HG03439 (cell line): ENCODE measurements at regions not wholly inside any gene's neighbourhood (a gene's known extent, or its start where the extent isn't known, plus 50 kb on each side); places are given as distances from the start of the nearest gene placed in this dataset.
"Not testable (repeated sequence)": the region's sequence is repeated elsewhere in the genome, so short reads cannot be mapped to it uniquely, and the experiment has no call there.

Source experiments
- ATAC-seq: cut with Tn5 transposase; IDR thresholded peaks from one replicate; pipeline ENCODE4 v1.9.1; 2021; ENCODE audit warnings: mild to moderate bottlenecking, moderate library complexity; ENCODE audit not compliant: unreplicated experiment

DNA sequence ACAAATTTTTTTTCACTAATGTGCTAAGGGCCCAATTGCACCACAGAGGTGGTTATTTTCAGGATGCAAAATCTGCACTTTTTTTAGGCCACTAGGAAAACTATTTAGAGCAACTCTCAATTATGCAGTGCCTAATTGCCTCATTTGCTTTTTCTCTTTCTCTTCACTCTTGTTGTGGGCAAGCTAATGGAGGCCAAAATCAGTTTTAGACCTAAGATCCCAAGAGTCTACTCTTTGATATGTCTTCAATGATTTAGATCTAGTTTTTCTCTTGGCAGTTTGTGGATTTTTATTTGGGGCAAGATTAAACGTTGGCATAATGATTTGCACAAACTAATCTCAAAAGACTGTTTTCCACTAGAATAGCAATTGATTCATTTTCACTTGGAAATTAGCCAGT is 1996.9 kb downstream of the LRRC4C start:
- ATAC-seq = no peak

DNA sequence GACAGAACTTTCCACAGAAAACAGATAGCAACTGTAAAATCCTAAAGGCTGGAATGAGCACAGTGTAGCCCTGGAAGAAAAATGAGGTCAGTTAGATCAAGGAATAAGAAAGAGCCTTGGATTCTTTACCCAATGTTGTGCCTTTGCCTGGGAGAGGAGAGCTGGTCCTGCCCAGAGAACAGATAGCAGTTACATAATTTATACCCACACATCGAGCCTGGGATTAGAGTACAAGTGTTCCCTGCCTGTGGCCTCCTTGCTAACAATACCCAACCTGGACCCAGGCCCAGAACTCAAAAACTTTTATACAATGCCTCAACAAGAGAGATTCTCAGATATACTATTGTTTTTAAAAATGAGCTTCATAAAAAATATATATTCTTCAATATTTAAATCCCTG is 1998.4 kb downstream of the LRRC4C start:
- ATAC-seq = no peak

DNA sequence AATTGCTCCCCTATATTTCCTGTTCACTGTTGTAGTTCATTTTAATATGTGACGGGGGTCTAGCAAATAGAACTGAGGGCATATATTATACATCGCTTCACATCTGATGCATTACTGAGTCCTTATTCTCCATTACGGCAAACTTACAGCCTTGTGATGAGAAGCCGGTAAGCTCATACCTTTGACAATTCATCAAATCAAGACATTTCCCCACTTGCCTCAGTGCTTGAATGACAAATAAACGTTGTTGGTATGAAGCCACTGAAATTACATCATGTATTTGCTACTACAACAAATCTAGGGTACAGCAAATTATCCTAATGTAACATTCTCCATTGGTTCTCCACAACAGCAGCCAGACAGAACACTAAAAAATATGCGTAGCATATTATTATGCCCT is 1999.8 kb downstream of the LRRC4C start:
- no peak for ATAC-seq

DNA sequence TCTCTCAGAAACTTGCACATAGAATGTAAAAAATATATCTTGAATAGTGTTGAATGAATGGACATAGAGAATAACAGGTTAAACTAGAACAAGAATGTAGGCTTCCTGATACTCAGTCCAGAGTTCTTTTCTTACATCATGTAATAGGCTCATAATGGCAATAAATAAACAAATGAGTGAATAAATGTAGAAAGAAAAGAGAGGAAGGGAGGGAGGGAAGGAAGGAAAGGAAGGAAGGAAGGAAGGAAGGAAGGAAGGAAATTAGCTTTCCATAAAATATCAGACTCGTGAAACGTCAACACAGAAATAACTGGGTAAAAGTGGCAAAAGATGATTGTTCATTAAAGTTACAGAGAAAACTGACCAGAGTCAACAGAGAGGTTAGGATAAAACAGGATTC is 2001.0 kb downstream of the LRRC4C start:
- ATAC-seq = no peak

DNA sequence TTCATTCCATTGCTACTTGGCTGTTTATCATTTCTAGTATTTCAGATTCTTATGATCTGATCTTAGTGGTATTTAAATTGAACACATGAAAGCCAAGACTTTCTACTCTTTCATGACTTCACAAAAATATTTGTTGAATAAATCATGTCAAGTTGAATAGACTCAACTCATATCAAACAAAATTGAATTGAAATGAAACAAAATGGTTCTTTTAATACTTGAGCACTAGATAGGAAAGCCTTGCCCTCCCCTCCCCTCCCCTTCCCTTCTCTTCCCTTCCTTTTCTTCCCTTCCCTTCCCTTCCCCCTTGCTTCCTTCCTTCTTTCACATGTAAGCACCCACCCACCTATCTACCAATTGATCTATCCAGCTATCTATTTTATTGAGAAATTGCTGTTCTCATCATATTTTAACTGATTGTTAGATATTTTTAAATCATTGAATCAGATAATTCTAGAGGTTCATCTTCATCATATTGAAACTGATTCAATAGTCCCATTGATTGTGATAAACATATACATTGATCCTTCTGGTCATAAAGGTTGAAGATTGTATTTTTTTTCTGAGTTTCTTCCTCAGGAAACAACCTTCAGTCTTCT is 2015.9 kb downstream of the LRRC4C start:
- no peak for ATAC-seq

DNA sequence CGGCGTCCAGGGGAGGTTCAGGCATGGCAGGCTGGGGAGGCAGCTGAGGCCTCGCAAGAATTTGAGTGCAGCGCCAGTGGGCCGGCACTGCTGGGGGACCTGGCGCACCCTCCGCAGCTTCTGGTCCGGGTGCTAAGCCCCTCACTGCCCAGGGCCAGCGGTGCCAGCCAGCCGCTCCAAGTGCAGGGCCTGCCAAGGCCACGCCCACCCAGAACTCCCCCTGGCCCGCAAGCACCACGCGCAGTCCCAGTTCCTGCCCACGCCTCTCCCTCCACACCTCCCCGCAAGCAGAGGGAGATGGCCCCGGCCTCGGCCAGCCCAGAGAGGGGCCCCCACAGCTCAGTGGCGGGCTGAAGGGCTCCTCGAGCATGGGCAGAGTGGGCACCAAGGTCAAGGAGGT is 2017.3 kb downstream of the LRRC4C start:
- ATAC-seq = no peak

DNA sequence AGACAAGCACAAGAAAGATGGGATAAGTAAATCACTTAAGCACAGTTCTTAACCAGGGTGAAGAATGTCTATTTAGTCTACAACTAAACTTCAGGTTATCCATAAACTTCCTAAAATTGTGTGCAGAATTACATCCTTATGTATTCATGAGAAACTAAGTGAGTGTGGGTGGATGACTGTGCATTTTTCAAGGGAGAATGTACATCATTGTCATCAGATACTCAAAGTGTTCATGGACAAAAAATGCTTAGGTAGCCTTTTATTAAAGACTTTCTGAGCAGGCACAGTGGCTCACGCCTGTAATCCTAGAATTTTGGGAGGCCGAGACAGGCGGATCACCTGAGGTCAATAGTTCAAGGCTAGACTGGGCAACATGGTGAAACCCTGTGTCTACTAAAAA is 2023.8 kb downstream of the LRRC4C start:
- no peak for ATAC-seq

DNA sequence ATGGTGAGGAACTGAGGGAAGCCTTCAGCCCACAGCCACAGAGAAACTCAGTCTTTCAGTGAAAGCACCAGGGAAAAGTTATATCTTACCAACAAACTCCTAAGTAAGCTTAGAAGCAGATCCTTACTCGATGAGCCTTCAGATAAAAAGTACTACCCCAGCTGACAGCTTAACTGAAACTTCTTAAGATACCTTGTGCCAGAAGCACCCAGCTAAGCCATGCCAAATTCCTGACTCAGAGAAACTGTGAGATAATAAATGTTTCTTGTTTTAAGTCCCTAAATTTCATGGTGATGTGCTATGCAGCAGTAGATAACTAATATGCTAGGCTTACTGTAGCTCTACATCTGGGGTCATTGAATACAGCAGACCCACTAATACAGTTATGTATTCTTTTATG is 2025.0 kb downstream of the LRRC4C start:
- no peak for ATAC-seq

DNA sequence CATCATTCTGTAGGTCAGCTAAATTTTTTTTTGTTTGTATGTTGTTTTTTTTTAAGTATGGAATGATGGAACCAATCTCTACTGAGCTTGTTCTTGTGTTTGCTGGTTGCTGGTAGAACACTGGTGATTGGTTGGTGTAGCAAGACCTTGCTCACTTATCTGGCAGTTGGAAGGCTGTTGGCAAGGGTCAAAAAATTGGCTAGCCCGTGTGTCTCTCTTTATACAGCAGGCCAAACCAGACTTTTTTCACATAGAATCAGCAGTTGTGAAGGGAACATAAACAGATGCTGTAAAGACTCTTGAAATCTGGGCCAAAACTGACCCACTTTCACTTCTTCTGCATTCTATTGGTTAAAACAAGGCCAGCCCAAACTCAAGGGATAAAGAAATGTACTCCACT is 2026.5 kb downstream of the LRRC4C start:
- ATAC-seq = no peak

DNA sequence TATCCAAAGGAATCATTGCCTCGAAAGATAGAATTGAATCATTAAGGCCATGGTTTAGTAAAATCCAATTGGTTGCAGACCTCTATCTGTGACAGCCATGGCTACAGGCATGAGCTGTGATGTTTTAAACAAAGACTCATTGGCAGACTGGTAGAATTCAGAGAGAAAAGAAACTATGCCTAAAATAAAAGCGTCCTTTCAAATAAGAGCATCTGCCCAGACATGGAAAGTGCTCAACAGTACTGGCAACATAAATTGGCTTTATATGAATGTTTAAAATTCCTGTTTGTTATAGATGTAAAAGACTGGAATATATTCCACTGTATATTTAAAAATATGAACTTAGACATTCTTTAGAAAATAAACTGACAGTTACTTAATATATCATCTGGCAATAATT is 2034.2 kb downstream of the LRRC4C start:
- no peak for ATAC-seq

DNA sequence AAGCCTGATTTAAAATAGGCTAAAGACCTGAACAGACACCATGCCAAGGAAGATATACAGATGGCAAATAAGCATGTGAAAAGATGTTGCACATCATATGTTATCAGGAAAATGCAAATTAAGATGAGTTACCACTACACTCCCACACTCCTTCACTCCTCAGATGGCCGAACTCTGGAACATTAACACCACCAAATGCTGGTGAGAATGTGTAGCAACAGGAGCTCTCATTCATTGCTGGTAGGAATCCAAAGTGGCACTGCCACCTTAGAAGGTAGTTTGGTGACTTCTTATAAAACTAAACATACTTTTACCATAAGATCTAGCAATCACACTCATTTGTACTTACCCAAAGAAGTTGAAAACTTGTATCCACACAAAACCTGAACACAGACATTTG is 2047.3 kb downstream of the LRRC4C start:
- ATAC-seq = no peak

DNA sequence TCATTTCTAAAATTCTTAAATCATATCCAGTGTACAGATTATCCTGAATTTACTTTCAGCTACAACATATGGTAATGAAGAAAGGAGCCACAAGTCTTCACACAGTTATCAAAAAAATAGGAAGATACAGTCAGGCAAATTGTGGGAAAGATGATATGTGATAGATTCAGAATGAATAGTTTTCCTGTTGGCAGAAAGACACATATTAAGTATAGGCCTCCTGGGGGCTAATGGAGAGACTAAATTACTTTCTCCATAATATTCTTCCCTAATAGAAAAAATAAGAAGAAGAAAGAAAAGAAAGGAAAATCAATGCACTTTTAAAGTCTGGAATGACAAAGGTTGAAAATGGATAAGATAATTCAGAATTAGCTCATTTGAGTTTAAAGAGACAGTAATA is 2073.5 kb downstream of the LRRC4C start:
- ATAC-seq = no peak

DNA sequence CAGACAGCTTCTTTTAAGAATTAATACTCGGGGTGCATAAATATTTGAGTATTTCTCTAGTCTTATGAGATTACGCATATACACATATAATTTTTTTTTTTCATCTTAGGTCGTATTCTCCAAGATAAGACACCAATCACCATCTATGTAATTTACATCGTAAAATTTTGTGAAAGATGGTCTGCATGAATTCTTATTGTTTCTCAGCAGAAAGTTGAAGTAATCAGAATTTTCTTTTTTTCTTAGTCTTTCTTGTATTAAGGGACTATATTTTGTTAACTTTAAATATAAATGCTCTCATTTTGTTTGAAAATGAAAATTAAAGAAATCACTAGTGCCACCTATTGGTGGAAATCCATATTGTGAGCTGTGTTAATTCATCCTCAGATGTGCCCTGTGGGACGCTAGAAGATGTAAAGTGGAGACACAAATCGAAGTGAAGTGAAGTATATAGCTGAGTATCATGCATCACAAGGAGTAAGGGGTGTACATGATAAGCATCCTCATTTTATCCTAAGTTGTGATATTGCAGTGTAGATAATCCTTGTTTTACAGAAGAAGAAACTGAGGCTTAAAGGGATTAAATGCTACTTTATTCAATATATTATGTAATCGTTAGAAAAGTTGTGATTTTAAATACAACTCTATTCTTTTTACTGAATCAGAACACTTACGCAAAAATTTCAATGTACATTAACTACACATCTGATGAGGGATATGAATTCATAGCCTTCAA is 2084.3 kb downstream of the LRRC4C start:
- ATAC-seq = no peak

DNA sequence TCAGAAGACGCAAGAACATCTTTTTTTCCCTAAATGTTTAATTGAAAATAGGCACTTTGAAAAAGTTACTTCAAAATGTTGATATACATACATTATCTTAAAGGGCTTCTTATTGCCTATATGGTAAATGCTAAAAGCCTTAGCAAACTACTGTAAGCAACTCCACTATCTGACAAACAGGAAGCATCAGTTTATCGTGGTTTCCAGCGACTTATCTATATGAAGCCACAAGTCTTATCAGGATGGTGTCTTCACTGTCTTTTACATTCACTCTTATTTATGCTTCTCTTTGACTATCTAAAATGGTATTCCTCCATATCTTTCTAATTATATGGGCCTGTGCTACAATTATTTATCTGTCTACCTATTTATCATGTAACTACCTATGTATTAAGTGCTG is 2091.9 kb downstream of the LRRC4C start:
- no peak for ATAC-seq

DNA sequence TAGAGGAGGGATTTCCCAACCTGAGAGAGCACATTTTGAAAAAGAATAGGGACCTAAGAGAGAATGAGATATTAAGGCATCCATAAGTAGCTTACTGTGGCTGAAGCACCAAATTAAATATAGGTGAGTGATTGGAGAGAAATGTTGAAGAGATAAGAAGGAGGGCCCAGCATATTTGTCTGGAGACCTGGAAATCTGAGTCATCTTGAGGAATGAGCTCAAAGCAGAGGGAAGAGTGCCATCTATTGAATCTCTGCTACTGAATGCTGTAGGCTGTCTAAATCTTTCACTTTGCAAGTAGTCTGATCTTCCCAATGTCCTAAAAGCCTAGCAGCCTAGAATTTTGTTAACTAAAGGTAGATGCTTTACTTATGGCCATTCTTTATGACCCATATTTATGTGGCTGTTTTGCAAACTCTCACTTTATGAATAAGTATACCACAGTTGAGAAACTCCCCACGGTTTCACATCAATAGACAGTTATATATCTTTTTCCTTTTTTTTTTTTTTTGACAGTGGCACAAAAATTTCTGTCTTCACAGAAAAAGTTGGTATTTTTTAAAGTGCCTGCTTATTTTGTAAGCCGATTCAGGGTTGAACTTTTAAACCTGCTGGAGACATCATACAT is 2093.5 kb downstream of the LRRC4C start:
- no peak for ATAC-seq

DNA sequence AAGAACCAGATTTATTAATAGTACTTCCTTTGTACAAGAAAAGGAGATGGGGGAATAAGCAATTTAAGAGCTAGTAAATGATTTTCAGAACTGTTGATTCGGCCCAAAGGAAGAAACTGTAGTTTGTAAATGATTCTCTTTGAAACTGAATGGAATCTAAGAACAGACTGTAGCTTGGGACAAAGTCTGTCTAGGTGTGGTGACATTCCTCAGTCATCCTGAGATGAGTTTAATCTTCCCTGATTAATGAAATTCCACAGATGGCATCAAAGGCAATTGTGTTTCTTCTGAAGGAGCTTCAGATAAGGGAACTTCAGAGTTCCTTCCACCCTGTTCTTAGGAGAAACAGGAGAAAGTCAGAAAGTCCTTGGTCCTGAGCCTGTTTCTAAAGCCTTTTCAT is 2095.9 kb downstream of the LRRC4C start:
- no peak for ATAC-seq

DNA sequence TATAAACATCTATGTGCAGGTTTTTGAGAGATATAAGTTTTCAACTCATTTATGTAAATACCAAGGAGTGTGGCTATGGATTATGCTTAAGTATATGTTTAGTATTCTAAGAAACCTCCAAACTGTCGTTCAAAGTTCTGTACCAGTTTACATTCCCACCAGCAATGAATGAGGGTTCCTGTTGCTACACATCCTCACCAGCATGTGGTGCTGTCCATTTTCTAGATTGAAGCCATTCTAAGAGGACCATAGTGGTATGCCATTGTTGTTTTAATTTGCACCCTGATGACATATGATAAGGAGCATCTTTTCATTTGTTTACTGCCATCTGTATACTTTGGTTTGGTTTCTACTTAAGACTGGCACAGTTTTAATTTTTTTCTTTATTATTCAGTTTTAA is 2097.9 kb downstream of the LRRC4C start:
- ATAC-seq = no peak

DNA sequence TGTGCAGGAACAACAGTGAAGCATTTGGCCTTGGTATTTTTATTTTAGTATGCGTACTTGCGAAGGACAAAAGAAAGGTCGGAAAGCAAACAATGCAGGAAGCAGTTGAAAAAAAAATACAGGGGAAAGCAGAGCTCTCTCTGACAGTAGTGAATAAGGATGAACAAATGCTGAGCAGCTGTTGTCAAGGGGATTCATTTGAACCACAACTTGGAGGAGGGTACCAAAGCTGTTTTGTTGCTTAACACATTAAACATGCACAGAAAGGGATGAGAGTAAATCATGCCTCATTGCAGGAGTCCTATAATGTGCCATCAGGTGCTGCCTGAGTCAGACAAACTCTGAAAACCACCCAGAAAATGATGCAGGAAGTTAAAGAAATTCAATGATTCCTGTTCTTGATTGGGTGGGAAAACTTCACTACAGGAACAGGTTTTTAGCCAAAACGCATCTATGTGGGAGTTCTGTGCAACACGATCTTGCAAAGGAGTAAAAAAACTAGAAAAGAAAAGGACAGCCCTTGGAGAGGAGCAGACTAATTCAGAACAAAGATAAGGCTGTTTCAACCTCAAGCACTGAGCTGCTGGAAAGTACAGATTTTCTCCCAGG is 2113.5 kb downstream of the LRRC4C start:
- no peak for ATAC-seq

DNA sequence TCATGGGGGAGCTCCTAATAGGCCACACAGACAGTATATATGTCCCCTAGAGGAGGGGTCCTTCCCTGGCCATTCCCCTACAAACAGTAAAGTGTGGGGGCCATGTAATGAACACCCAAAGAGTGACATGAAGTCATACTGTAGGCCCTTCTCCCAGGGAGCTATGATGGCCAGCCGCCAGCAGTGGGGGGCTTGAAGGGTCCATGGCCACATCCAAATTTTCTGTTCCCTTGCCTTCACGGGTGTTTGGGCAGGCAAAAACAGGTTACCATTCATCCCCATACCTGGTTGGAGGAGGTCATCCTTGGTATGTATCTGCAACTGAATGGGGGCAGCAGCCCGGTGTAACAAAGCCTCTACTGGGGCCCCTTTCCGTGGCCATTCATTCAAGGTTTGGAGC is 2118.0 kb downstream of the LRRC4C start:
- ATAC-seq = no peak

DNA sequence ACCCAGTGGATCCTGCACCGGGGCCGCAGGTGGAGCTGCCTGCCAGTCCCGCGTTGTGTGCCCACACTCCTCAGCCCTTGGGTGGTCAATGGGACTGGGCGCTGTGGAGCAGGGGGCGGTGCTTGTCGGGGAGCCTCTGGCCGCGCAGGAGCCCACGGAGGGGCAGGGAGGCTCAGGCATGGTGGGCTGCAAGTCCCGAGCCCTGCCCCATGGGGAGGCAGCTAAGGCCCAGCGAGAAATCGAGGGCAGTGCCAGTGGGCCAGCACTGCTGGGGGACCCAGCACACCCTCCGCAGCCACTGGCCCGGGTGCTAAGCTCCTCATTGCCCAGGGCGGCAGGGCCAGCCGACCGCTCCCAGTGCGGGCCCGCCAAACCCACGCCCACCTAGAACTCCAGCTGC is 2126.4 kb downstream of the LRRC4C start:
- not testable (repeated sequence) for ATAC-seq

DNA sequence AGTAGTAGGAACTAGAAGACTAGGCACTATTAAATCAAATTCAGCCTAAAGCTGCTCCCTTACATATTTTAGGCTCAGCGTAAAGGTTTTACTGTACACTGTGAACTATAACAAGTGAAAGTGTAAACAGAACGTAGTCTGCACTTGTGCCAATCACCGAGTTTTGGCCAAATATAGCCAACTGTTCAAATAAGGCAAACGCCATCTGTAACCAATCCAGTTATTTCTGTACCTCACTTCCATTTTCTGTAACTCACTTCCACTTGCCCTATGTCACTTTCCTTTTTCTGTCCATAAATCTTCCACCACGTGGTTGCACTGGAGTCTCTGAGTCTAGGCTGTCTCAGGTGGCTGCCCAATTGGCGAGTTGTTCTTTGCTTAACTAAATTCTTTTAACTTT is 2132.2 kb downstream of the LRRC4C start:
- ATAC-seq = no peak

DNA sequence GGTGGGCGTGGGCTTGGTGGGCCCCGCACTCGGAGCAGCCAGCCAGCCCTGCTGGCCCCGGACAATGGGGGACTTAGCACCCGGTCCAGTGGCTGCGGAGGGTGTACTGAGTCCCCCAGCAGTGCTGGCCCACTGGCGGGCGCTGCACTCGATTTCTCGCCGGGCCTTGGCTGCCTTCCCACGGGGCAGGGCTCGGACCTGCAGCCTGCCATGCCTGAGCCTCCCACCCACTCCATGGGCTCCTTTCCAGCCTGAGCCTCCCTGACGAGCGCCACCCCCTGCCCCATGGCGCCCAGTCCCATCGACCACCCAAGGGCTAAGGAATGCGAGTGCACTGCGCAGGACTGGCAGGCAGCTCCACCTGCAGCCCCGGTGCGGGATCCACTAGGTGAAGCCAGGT is 2147.6 kb downstream of the LRRC4C start:
- not testable (repeated sequence) for ATAC-seq
